Dedifferentiated amniotic fluid mesenchymal stem cell (primary cell): ENCODE measurements at regions not wholly inside any gene's neighbourhood (a gene's known extent, or its start where the extent isn't known, plus 50 kb on each side); places are given as distances from the start of the nearest gene placed in this dataset.

ENCODE experiments used
- DNase-seq: peaks from one replicate; pipeline ENCODE4 v3.0.0-alpha.2; 2016; ENCODE audit errors: extremely low spot score

DNA sequence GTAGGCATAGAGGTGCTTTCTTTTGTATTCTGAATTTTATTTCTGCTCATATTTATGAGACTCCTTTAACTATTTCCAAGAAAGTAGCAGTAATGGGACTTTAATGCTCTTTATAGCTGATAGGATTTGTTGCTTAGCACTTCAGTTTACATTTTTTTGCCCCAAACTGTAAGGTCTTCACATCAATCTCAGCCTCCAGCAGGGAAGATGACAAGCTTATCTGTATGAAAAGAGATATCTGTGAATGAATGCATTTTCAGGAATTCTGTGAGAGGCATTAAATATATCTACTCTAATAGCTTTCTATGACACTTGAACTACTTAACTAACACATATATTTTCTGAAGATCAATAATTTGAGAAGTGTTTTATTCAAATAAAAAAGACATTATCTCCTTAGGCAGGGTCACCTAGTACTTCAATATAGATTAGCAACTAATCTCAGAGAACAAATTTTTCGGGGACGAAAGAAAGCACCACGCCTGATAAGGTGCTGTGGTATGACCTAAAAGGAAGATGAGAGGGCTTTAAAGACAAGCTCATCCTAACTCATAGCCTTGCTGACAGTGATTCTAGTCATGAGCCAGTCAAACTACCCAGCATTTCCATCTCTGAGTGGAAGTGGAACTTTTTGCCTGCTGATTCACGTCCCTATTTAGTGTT lies 766.1 kb upstream of the CNTNAP5 start:
- no peak for DNase-seq

- no peak for DNase-seq
These were observed 762.2 kb upstream of the CNTNAP5 start for GRCh38 chr2:123262856-123263255.

GRCh38 chr2:123283431-123283830 lies 741.7 kb upstream of the CNTNAP5 start:
- no peak for DNase-seq

DNA sequence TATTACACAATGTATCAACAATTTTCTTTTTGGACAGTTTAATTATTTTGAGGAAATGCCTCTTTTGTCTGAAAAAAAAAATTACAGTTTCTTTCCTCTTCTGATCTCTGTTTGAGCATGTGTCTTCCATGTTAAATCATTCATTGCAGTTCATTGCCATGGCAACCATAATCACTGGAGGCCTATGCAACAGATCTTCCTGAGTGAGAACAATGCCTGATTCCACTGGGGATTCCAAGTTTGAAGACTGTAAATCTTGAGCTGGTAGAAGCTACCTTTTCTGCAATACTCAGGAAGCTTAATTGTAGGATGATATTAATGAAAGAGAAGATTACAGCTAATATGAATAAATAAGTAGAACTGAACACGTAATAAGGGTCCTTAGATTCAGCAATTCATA lies 721.4 kb upstream of the CNTNAP5 start:
- no peak for DNase-seq
